WTC11 (cell line): ENCODE measurements at regions not wholly inside any gene's neighbourhood (a gene's known extent, or its start where the extent isn't known, plus 50 kb on each side); places are given as distances from the start of the nearest gene placed in this dataset.

Source experiments
- GRHL2 ChIP-seq: fragments of 250-450 bp; sonication (Bioruptor Pico); IDR thresholded peaks from 2 replicates; pipeline ENCODE4 v1.8.0; 2022; ENCODE audit warnings: mild to moderate bottlenecking, moderate library complexity; ENCODE audit not compliant: insufficient replicate concordance, severe bottlenecking
- KAT7 ChIP-seq: sonication (generic); formaldehyde crosslinking; IDR thresholded peaks from 2 replicates; pipeline ENCODE4 v1.8.1; 2023; ENCODE audit warnings: missing genetic modification reagents, mild to moderate bottlenecking, borderline replicate concordance
- SP1 ChIP-seq: sonication (generic); formaldehyde crosslinking; conservative IDR thresholded peaks from 2 replicates; pipeline ENCODE4 v1.8.1; 2022; ENCODE audit warnings: missing genetic modification reagents
- TF ChIP-seq, protein P1 (sequence below): fragments of 200-600 bp; IDR thresholded peaks from 2 replicates; pipeline ENCODE4 v1.8.0; 2022; ENCODE audit warnings: antibody characterized with exemption
- TF ChIP-seq, protein P2 (sequence below): sonication (generic); formaldehyde crosslinking; IDR thresholded peaks from 2 replicates; pipeline ENCODE4 v1.8.0; 2022; ENCODE audit warnings: mild to moderate bottlenecking, missing genetic modification reagents
- TF ChIP-seq, protein P3 (sequence below): sonication (generic); formaldehyde crosslinking; IDR thresholded peaks from 2 replicates; pipeline ENCODE4 v1.8.0; 2022; ENCODE audit warnings: mild to moderate bottlenecking, missing genetic modification reagents

DNA sequence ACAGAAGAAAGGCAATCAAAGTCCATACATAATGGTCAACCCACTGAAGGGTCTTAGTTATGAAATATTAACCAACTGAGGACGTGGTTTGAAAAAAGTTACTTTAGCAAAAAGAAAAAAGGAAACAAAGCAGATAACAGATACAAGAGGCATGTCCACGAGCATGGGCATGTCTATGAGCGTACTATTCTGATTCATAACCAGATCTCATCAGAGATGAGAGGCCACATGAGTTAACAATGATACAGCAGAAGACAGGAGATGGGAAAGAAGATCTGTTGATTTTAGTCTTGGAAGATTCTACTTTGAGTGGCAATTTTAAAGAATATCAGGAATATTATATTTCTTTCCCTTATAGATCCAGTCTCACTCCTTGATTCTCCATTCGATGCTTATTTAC, 262.9 kb upstream of the SLITRK3 start:
- TF ChIP-seq, protein P1, sequence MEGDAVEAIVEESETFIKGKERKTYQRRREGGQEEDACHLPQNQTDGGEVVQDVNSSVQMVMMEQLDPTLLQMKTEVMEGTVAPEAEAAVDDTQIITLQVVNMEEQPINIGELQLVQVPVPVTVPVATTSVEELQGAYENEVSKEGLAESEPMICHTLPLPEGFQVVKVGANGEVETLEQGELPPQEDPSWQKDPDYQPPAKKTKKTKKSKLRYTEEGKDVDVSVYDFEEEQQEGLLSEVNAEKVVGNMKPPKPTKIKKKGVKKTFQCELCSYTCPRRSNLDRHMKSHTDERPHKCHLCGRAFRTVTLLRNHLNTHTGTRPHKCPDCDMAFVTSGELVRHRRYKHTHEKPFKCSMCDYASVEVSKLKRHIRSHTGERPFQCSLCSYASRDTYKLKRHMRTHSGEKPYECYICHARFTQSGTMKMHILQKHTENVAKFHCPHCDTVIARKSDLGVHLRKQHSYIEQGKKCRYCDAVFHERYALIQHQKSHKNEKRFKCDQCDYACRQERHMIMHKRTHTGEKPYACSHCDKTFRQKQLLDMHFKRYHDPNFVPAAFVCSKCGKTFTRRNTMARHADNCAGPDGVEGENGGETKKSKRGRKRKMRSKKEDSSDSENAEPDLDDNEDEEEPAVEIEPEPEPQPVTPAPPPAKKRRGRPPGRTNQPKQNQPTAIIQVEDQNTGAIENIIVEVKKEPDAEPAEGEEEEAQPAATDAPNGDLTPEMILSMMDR, result no peak
- no peak for TF ChIP-seq KAT7 (CRISPR knock-in tag)
- TF ChIP-seq, protein P2, sequence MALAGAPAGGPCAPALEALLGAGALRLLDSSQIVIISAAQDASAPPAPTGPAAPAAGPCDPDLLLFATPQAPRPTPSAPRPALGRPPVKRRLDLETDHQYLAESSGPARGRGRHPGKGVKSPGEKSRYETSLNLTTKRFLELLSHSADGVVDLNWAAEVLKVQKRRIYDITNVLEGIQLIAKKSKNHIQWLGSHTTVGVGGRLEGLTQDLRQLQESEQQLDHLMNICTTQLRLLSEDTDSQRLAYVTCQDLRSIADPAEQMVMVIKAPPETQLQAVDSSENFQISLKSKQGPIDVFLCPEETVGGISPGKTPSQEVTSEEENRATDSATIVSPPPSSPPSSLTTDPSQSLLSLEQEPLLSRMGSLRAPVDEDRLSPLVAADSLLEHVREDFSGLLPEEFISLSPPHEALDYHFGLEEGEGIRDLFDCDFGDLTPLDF (CRISPR knock-in tag), result no peak
- TF ChIP-seq, protein P3, sequence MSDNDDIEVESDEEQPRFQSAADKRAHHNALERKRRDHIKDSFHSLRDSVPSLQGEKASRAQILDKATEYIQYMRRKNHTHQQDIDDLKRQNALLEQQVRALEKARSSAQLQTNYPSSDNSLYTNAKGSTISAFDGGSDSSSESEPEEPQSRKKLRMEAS (CRISPR knock-in tag), result no peak
- TF ChIP-seq SP1, result no peak
- TF ChIP-seq GRHL2 (CRISPR knock-in tag), result no peak
